ENCODE measurements at regions not wholly inside any gene's neighbourhood (a gene's known extent, or its start where the extent isn't known, plus 50 kb on each side); places are given as distances from the start of the nearest gene placed in this dataset.

- Histone ChIP-seq H3K4me3 (ENCODE audit: low read length) (no peak overlapping the region), H3K36me3 (ENCODE audit: insufficient read depth, low read length) (no peaks in the 10 kb centered on the region), H3K9me3 (ENCODE audit: low read length) (no peaks in the 10 kb centered on the region), H3K27ac (ENCODE audit: low read length) (no peak overlapping the region), H3F3A (ENCODE audit: insufficient read depth, low read length, poor library complexity, severe bottlenecking) (no peaks in the 10 kb centered on the region), H3K9me2 (ENCODE audit: insufficient read depth, low read length) (no peaks in the 10 kb centered on the region), H2AFZ (ENCODE audit: low read depth, low read length) (no peak overlapping the region), H3K79me2 (replicated peaks; ENCODE audit: insufficient read depth, low read length) (no peaks in the 10 kb centered on the region), H3K4me2 (ENCODE audit: low read length) (no peak overlapping the region), H3K9ac (ENCODE audit: low read length) (no peak overlapping the region), H4K20me1 (ENCODE audit: insufficient read depth) (no peaks in the 10 kb centered on the region), H3K27me3 (ENCODE audit: insufficient read depth, low read depth, low read length) (no peaks in the 10 kb centered on the region)
- TF ChIP-seq TAF1 (IDR thresholded peaks at IDR 0.05; ENCODE audit: low read depth) (no peak), SMC3 (conservative IDR thresholded peaks at IDR 0.05; ENCODE audit: poor library complexity) (no peak), RAD21 (conservative IDR thresholded peaks at IDR 0.05) (no peak), EZH2 (IDR thresholded peaks at IDR 0.05; ENCODE audit: borderline replicate concordance, insufficient read depth, low read length, poor library complexity, severe bottlenecking) (no peak), EP300 (conservative IDR thresholded peaks at IDR 0.05; ENCODE audit: poor library complexity, severe bottlenecking) (no peak), MXI1 (conservative IDR thresholded peaks at IDR 0.05; ENCODE audit: poor library complexity, severe bottlenecking) (no peak)
- TF ChIP-seq, protein P1, sequence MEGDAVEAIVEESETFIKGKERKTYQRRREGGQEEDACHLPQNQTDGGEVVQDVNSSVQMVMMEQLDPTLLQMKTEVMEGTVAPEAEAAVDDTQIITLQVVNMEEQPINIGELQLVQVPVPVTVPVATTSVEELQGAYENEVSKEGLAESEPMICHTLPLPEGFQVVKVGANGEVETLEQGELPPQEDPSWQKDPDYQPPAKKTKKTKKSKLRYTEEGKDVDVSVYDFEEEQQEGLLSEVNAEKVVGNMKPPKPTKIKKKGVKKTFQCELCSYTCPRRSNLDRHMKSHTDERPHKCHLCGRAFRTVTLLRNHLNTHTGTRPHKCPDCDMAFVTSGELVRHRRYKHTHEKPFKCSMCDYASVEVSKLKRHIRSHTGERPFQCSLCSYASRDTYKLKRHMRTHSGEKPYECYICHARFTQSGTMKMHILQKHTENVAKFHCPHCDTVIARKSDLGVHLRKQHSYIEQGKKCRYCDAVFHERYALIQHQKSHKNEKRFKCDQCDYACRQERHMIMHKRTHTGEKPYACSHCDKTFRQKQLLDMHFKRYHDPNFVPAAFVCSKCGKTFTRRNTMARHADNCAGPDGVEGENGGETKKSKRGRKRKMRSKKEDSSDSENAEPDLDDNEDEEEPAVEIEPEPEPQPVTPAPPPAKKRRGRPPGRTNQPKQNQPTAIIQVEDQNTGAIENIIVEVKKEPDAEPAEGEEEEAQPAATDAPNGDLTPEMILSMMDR (IDR thresholded peaks at IDR 0.05; ENCODE audit: poor library complexity, severe bottlenecking): no peak
Observed at GRCh38 chr20:43388268-43389002, 69.3 kb upstream of the SRSF6 start.

DNA sequence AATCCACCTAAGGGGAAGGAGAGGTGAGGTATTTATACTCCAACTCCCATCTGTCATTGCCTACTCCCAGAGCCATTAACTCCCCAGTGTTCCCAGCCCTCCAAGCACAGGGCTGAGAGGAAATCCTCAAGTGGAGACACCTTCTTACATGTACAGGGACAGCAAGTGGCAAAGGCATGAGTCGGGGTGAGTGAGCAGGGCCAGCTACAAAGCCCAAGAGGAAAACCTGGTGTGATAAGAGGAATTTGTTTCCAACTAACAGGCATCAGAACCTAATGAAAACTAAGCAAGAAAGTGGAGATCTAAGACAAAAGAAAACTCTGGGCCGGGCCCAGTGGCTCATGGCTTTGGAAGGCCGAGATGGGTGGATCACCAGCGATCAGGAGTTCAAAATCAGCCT lies 70.0 kb upstream of the SRSF6 start:
- no peaks in the 10 kb centered on the region for H3K79me2 ChIP-seq (replicated peaks; ENCODE audit: insufficient read depth, low read length)
- H3K9me3 ChIP-seq (ENCODE audit: low read length): no peaks in the 10 kb centered on the region
- H3K9ac ChIP-seq (ENCODE audit: low read length): no peak overlapping the region
- no peak overlapping the region for H3K4me2 ChIP-seq (ENCODE audit: low read length)
- H3K4me3 ChIP-seq (ENCODE audit: low read length): no peak overlapping the region
- no peaks in the 10 kb centered on the region for H3K9me2 ChIP-seq (ENCODE audit: insufficient read depth, low read length)
- no peak overlapping the region for H2AFZ ChIP-seq (ENCODE audit: low read depth, low read length)
- no peak overlapping the region for H3K27ac ChIP-seq (ENCODE audit: low read length)
- H3K27me3 ChIP-seq (ENCODE audit: insufficient read depth, low read depth, low read length): no peaks in the 10 kb centered on the region
- no peaks in the 10 kb centered on the region for H3K36me3 ChIP-seq (ENCODE audit: insufficient read depth, low read length)
- no peaks in the 10 kb centered on the region for H3F3A ChIP-seq (ENCODE audit: insufficient read depth, low read length, poor library complexity, severe bottlenecking)
- no peaks in the 10 kb centered on the region for H4K20me1 ChIP-seq (ENCODE audit: insufficient read depth)
- TF ChIP-seq, protein P1 (IDR thresholded peaks at IDR 0.05; ENCODE audit: poor library complexity, severe bottlenecking): no peak
- TF ChIP-seq SMC3 (conservative IDR thresholded peaks at IDR 0.05; ENCODE audit: poor library complexity): no peak
- TF ChIP-seq RAD21 (conservative IDR thresholded peaks at IDR 0.05): no peak
- TF ChIP-seq, protein P2, sequence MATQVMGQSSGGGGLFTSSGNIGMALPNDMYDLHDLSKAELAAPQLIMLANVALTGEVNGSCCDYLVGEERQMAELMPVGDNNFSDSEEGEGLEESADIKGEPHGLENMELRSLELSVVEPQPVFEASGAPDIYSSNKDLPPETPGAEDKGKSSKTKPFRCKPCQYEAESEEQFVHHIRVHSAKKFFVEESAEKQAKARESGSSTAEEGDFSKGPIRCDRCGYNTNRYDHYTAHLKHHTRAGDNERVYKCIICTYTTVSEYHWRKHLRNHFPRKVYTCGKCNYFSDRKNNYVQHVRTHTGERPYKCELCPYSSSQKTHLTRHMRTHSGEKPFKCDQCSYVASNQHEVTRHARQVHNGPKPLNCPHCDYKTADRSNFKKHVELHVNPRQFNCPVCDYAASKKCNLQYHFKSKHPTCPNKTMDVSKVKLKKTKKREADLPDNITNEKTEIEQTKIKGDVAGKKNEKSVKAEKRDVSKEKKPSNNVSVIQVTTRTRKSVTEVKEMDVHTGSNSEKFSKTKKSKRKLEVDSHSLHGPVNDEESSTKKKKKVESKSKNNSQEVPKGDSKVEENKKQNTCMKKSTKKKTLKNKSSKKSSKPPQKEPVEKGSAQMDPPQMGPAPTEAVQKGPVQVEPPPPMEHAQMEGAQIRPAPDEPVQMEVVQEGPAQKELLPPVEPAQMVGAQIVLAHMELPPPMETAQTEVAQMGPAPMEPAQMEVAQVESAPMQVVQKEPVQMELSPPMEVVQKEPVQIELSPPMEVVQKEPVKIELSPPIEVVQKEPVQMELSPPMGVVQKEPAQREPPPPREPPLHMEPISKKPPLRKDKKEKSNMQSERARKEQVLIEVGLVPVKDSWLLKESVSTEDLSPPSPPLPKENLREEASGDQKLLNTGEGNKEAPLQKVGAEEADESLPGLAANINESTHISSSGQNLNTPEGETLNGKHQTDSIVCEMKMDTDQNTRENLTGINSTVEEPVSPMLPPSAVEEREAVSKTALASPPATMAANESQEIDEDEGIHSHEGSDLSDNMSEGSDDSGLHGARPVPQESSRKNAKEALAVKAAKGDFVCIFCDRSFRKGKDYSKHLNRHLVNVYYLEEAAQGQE (IDR thresholded peaks at IDR 0.05; ENCODE audit: borderline replicate concordance): no peak

Data from neural cell (in vitro differentiated cells).